Neural cell (in vitro differentiated cells): ENCODE measurements at regions not wholly inside any gene's neighbourhood (a gene's known extent, or its start where the extent isn't known, plus 50 kb on each side); places are given as distances from the start of the nearest gene placed in this dataset.

ENCODE experiments used
- H2AFZ ChIP-seq: fragments of 200-600, 300-800 bp; sonication (generic), shearing (Covaris generic); 2 replicates; pipeline ENCODE4 v1.6.0; 2014; ENCODE audit warnings: low read depth, mild to moderate bottlenecking, antibody characterized with exemption, low read length, moderate library complexity
- H3F3A ChIP-seq: fragments of 200-600 bp; shearing (Covaris generic); 2 replicates; pipeline ENCODE4 v1.6.1; 2016; ENCODE audit warnings: mild to moderate bottlenecking, moderate library complexity, mixed read lengths, antibody characterized with exemption, low read length; ENCODE audit not compliant: insufficient read depth, poor library complexity, severe bottlenecking
- H3K27ac ChIP-seq: fragments of 200-600, 300-800 bp; sonication (generic), shearing (Covaris generic); 2 replicates; pipeline ENCODE4 v1.5.1; 2014; ENCODE audit warnings: mild to moderate bottlenecking, low read length, moderate library complexity
- H3K27me3 ChIP-seq: fragments of 300-800, 200-600 bp; sonication (generic), shearing (Covaris generic); 2 replicates; pipeline ENCODE4 v1.6.0; 2014; ENCODE audit warnings: mild to moderate bottlenecking, low read depth, low read length, moderate library complexity; ENCODE audit not compliant: insufficient read depth
- H3K36me3 ChIP-seq: fragments of 300-800, 200-600 bp; sonication (generic), shearing (Covaris generic); 2 replicates; pipeline ENCODE4 v1.5.1; 2014; ENCODE audit warnings: mild to moderate bottlenecking, antibody characterized with exemption, low read length, moderate library complexity; ENCODE audit not compliant: insufficient read depth
- H3K4me2 ChIP-seq: fragments of 300-800, 200-600 bp; sonication (generic), shearing (Covaris generic); 2 replicates; pipeline ENCODE4 v1.6.0; 2014; ENCODE audit warnings: mild to moderate bottlenecking, low read length
- H3K4me3 ChIP-seq: fragments of 300-800, 200-600 bp; sonication (generic), shearing (Covaris generic); 2 replicates; pipeline ENCODE4 v1.5.1; 2014; ENCODE audit warnings: mild to moderate bottlenecking, low read length, moderate library complexity
- H3K79me2 ChIP-seq: fragments of 200-600 bp; shearing (Covaris generic); replicated peaks from 2 replicates; pipeline ENCODE4 v1.6.0; 2014; ENCODE audit warnings: mild to moderate bottlenecking, low read length, moderate library complexity; ENCODE audit not compliant: insufficient read depth
- H3K9ac ChIP-seq: fragments of 300-800, 200-600 bp; sonication (generic), shearing (Covaris generic); 2 replicates; pipeline ENCODE4 v1.6.1; 2016; ENCODE audit warnings: mild to moderate bottlenecking, low read length, mixed read lengths
- H3K9me2 ChIP-seq: fragments of 200-600 bp; shearing (Covaris generic); 2 replicates; pipeline ENCODE4 v1.6.1; 2016; ENCODE audit warnings: mild to moderate bottlenecking, low read length, mixed read lengths; ENCODE audit not compliant: insufficient read depth
- H3K9me3 ChIP-seq: fragments of 200-600, 300-800 bp; sonication (generic), shearing (Covaris generic); 2 replicates; pipeline ENCODE4 v1.6.1; 2016; ENCODE audit warnings: mild to moderate bottlenecking, mixed run types, low read length, moderate library complexity, mixed read lengths
- H4K20me1 ChIP-seq: fragments of 200-600 bp; shearing (Covaris generic); 2 replicates; pipeline ENCODE4 v1.6.1; 2016; ENCODE audit warnings: mild to moderate bottlenecking, mixed run types; ENCODE audit not compliant: insufficient read depth
- EP300 ChIP-seq: fragments of 450-650 bp; conservative IDR thresholded peaks from 2 replicates; pipeline ENCODE4 v1.6.1; 2014; ENCODE audit warnings: antibody characterized with exemption, mild to moderate bottlenecking, moderate library complexity; ENCODE audit not compliant: poor library complexity, severe bottlenecking
- EZH2 ChIP-seq: fragments of 200-600, 300-800 bp; shearing (Covaris generic), sonication (generic); IDR thresholded peaks from 2 replicates; pipeline ENCODE4 v1.6.1; 2014; ENCODE audit warnings: antibody characterized with exemption, low read length, borderline replicate concordance, mild to moderate bottlenecking; ENCODE audit not compliant: insufficient read depth, poor library complexity, severe bottlenecking
- MXI1 ChIP-seq: fragments of 450-650 bp; conservative IDR thresholded peaks from 2 replicates; pipeline ENCODE4 v1.6.1; 2014; ENCODE audit warnings: antibody characterized with exemption, mild to moderate bottlenecking; ENCODE audit not compliant: poor library complexity, severe bottlenecking
- POLR2AphosphoS5 ChIP-seq: IDR thresholded peaks from 2 replicates; pipeline ENCODE4 v1.6.1; 2012
- RAD21 ChIP-seq: fragments of 450-650 bp; conservative IDR thresholded peaks from 2 replicates; pipeline ENCODE4 v1.6.1; 2014; ENCODE audit warnings: antibody characterized with exemption, mild to moderate bottlenecking, moderate library complexity
- SMC3 ChIP-seq: fragments of 450-650 bp; conservative IDR thresholded peaks from 2 replicates; pipeline ENCODE4 v1.6.1; 2014; ENCODE audit warnings: antibody characterized with exemption, mild to moderate bottlenecking, moderate library complexity; ENCODE audit not compliant: poor library complexity
- TAF1 ChIP-seq: IDR thresholded peaks from 2 replicates; pipeline ENCODE4 v1.6.1; 2012; ENCODE audit warnings: low read depth
- TF ChIP-seq, protein P1 (sequence below): fragments of 450-650 bp; IDR thresholded peaks from 2 replicates; pipeline ENCODE4 v1.5.1; 2014; ENCODE audit warnings: antibody characterized with exemption, mild to moderate bottlenecking, moderate library complexity; ENCODE audit not compliant: poor library complexity, severe bottlenecking
- TF ChIP-seq, protein P2 (sequence below): IDR thresholded peaks from 2 replicates; pipeline ENCODE4 v1.6.1; 2012; ENCODE audit warnings: borderline replicate concordance

DNA sequence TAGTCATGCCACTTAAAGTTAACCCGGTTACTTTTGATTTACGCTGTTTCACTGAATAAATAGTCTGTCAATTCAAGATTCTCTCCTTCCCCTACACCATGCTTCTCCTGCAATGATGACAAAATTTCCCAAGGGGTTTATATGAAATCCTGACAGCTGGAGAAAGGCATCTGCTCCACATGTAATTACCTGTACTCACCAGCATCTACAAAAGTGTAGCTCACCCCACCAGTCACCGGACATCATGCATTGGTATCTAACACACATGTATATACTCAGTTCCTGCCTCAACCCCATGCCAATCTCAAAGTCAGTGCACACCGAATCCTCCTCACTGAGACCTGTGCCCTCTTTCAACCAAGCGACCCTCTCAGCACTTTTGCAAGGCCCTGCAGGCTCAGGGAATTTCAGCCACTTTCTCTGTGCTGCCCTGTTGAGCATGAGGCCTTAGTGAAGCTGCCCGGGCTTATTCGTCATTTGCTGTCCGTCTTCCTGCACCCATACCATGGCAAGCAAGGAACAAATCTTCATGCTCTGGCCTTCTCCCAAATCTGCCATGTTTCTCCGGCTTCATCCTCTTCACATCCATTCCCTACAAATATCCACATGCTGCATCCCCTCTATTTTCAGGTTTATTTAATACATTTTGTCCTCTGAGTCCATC, 131.6 kb downstream of the SEC23A start:
- Histone ChIP-seq H3K9ac (no peak overlapping the region), H3K9me3 (no peaks in the 10 kb centered on the region), H3K4me3 (no peak overlapping the region), H4K20me1 (no peaks in the 10 kb centered on the region), H3K27ac (peak overlapping the region; percentile 9), H3K27me3 (no peaks in the 10 kb centered on the region), H3F3A (no peaks in the 10 kb centered on the region), H3K9me2 (no peaks in the 10 kb centered on the region), H2AFZ (no peak overlapping the region), H3K36me3 (no peaks in the 10 kb centered on the region), H3K4me2 (no peak overlapping the region), H3K79me2 (no peaks in the 10 kb centered on the region)
- TF ChIP-seq SMC3 (no peak), EZH2 (no peak), POLR2AphosphoS5 (no peak)
- TF ChIP-seq, protein P1, sequence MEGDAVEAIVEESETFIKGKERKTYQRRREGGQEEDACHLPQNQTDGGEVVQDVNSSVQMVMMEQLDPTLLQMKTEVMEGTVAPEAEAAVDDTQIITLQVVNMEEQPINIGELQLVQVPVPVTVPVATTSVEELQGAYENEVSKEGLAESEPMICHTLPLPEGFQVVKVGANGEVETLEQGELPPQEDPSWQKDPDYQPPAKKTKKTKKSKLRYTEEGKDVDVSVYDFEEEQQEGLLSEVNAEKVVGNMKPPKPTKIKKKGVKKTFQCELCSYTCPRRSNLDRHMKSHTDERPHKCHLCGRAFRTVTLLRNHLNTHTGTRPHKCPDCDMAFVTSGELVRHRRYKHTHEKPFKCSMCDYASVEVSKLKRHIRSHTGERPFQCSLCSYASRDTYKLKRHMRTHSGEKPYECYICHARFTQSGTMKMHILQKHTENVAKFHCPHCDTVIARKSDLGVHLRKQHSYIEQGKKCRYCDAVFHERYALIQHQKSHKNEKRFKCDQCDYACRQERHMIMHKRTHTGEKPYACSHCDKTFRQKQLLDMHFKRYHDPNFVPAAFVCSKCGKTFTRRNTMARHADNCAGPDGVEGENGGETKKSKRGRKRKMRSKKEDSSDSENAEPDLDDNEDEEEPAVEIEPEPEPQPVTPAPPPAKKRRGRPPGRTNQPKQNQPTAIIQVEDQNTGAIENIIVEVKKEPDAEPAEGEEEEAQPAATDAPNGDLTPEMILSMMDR: peak; percentile 23
- TF ChIP-seq, protein P2, sequence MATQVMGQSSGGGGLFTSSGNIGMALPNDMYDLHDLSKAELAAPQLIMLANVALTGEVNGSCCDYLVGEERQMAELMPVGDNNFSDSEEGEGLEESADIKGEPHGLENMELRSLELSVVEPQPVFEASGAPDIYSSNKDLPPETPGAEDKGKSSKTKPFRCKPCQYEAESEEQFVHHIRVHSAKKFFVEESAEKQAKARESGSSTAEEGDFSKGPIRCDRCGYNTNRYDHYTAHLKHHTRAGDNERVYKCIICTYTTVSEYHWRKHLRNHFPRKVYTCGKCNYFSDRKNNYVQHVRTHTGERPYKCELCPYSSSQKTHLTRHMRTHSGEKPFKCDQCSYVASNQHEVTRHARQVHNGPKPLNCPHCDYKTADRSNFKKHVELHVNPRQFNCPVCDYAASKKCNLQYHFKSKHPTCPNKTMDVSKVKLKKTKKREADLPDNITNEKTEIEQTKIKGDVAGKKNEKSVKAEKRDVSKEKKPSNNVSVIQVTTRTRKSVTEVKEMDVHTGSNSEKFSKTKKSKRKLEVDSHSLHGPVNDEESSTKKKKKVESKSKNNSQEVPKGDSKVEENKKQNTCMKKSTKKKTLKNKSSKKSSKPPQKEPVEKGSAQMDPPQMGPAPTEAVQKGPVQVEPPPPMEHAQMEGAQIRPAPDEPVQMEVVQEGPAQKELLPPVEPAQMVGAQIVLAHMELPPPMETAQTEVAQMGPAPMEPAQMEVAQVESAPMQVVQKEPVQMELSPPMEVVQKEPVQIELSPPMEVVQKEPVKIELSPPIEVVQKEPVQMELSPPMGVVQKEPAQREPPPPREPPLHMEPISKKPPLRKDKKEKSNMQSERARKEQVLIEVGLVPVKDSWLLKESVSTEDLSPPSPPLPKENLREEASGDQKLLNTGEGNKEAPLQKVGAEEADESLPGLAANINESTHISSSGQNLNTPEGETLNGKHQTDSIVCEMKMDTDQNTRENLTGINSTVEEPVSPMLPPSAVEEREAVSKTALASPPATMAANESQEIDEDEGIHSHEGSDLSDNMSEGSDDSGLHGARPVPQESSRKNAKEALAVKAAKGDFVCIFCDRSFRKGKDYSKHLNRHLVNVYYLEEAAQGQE: no peak

DNA sequence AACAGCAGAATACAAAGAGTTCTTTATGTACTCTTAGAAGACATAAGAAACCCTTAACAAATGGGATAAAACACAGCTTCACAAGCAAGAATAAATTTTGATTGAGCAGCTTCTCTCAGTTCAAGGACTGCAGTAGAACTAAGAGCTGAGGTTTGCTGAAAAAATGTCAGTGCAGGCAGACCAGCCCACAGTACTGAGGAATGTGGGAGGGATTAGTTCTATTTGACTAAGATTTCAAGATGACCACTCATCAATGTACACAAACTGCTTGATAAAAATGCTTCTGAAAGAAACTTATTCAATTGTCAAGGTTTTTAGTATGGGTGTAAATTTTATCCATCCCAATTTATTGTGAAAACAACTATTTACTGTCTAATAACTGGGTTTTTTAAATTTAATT, 138.4 kb downstream of the SEC23A start:
- no peaks in the 10 kb centered on the region for H3K79me2 ChIP-seq
- no peak overlapping the region for H2AFZ ChIP-seq
- H3K9ac ChIP-seq: no peak overlapping the region
- H3K4me3 ChIP-seq: no peak overlapping the region
- no peaks in the 10 kb centered on the region for H3K9me2 ChIP-seq
- H3K36me3 ChIP-seq: no peaks in the 10 kb centered on the region
- TF ChIP-seq EP300 (no peak), POLR2AphosphoS5 (no peak), SMC3 (no peak), TAF1 (no peak), RAD21 (no peak), MXI1 (no peak), EZH2 (no peak)
- TF ChIP-seq, protein P2: no peak
- TF ChIP-seq, protein P1: no peak
- no peaks in the 10 kb centered on the region for H3K27me3 ChIP-seq
- H4K20me1 ChIP-seq: no peaks in the 10 kb centered on the region
- no peaks in the 10 kb centered on the region for H3F3A ChIP-seq
- no peak overlapping the region for H3K4me2 ChIP-seq
- no peaks in the 10 kb centered on the region for H3K9me3 ChIP-seq
- no peak overlapping the region for H3K27ac ChIP-seq
